Upper lobe of left lung (tissue), 6 donors: ENCODE measurements at regions not wholly inside any gene's neighbourhood (a gene's known extent, or its start where the extent isn't known, plus 50 kb on each side); places are given as distances from the start of the nearest gene placed in this dataset.

Experiments
- ATAC-seq, 2 donors: fragments of 200-7000 bp; cut with Tn5 transposase; one replicate each; pipeline ENCODE4 v1.9.1; 2022; ENCODE audit warnings: mild to moderate bottlenecking in 2 of 2, moderate library complexity in 2 of 2; ENCODE audit not compliant: low FRiP score in 2 of 2
- DNase-seq, 2 donors: peaks; one replicate each; pipeline ENCODE4 v3.0.0-alpha.2; 2019 to 2020
- H3K27ac ChIP-seq, 4 donors: fragments of 200-600 bp; sonication (generic); one replicate each; pipeline ENCODE4 v1.5.1; 2016 to 2019
- H3K27me3 ChIP-seq, 4 donors: fragments of 200-600 bp; sonication (generic); one replicate each; pipeline ENCODE4 v1.5.1; 2017 to 2019
- H3K36me3 ChIP-seq, 4 donors: fragments of 200-600 bp; sonication (generic); one replicate each; pipeline ENCODE4 v1.5.1; 2016 to 2019
- H3K4me1 ChIP-seq, 4 donors: fragments of 200-600 bp; sonication (generic); one replicate each; pipeline ENCODE4 v1.5.1; 2018 to 2019
- H3K4me3 ChIP-seq, 4 donors: fragments of 200-600 bp; sonication (generic); one replicate each; pipeline ENCODE4 v1.5.1; 2017 to 2019; ENCODE audit warnings: mild to moderate bottlenecking in 2 of 4, moderate library complexity in 1 of 4
- H3K9me3 ChIP-seq, 4 donors: fragments of 200-600 bp; sonication (generic); one replicate each; pipeline ENCODE4 v1.5.1; 2018 to 2019
- EP300 ChIP-seq, 4 donors: sonication (generic); formaldehyde crosslinking; IDR thresholded peaks; one replicate each; pipeline ENCODE4 v1.5.1; 2017; ENCODE audit warnings: antibody characterized with exemption in 4 of 4, control low read depth in 2 of 4
- POLR2A ChIP-seq, 4 donors: fragments of 450-650 bp; IDR thresholded peaks; one replicate each; pipeline ENCODE4 v1.5.1; 2016 to 2017; ENCODE audit warnings: antibody characterized with exemption in 4 of 4, mild to moderate bottlenecking in 2 of 4
- POLR2AphosphoS5 ChIP-seq, 2 donors: sonication (generic); formaldehyde crosslinking; IDR thresholded peaks; one replicate each; pipeline ENCODE4 v1.5.1; 2017; ENCODE audit warnings: antibody characterized with exemption in 2 of 2
- WGBS, 2 donors: methylation state at CpG; one replicate each; pipeline ENCODE4 v1.1.5; 2017 to 2018; 5-methylcytosine and 5-hydroxymethylcytosine counted together
- TF ChIP-seq, protein P1 (sequence below), 6 experiments: fragments of 450-650 bp in 4 of 6; fragments of 200-600 bp in 2 of 6; sonication (generic) in 2 of 6; IDR thresholded peaks; one replicate each; pipeline ENCODE4 v1.5.1; 2016 to 2019; ENCODE audit warnings: antibody characterized with exemption in 6 of 6
- donor health status: DM: no; HTN: no; CAD: no; lungs with moderate emphysema.
- donor health status: DM: no; HTN: yes; CAD: no; lungs with severe emphysema.

- ATAC-seq (no peak), DNase-seq (no peak)
- peak overlapping the region in 3 of 4 donors; percentile 49 to 59 (median 51) for H3K4me3 ChIP-seq
- TF ChIP-seq POLR2AphosphoS5 (IDR thresholded peaks at IDR 0.05): no peak
- TF ChIP-seq EP300 (IDR thresholded peaks at IDR 0.05): no peak
- TF ChIP-seq, protein P1, sequence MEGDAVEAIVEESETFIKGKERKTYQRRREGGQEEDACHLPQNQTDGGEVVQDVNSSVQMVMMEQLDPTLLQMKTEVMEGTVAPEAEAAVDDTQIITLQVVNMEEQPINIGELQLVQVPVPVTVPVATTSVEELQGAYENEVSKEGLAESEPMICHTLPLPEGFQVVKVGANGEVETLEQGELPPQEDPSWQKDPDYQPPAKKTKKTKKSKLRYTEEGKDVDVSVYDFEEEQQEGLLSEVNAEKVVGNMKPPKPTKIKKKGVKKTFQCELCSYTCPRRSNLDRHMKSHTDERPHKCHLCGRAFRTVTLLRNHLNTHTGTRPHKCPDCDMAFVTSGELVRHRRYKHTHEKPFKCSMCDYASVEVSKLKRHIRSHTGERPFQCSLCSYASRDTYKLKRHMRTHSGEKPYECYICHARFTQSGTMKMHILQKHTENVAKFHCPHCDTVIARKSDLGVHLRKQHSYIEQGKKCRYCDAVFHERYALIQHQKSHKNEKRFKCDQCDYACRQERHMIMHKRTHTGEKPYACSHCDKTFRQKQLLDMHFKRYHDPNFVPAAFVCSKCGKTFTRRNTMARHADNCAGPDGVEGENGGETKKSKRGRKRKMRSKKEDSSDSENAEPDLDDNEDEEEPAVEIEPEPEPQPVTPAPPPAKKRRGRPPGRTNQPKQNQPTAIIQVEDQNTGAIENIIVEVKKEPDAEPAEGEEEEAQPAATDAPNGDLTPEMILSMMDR (IDR thresholded peaks at IDR 0.05): no peak
- no peak for TF ChIP-seq POLR2A (IDR thresholded peaks at IDR 0.05)
- H3K4me1 ChIP-seq: peaks cover 0 to 19% (median 0%) of the 10 kb centered on the region in 4 donors
- no peaks in the 10 kb centered on the region for H3K36me3 ChIP-seq
- peaks cover 0 to 5% (median 0%) of the 10 kb centered on the region in 4 donors for H3K27me3 ChIP-seq
- H3K27ac ChIP-seq: no peak overlapping the region
- no peaks in the 10 kb centered on the region for H3K9me3 ChIP-seq
These were observed 217.4 kb upstream of the DTNA start for GRCh38 chr18:34492652-34493051.

GRCh38 chr18:34493099-34493544, 217.0 kb upstream of the DTNA start:
- ATAC-seq (peak; percentile 81 to 91), DNase-seq (peak; percentile 42 to 88)
- Histone ChIP-seq H3K9me3 (no peaks in the 10 kb centered on the region), H3K4me3 (peak overlapping the region in 3 of 4 donors; percentile 49 to 59 (median 51)), H3K36me3 (no peaks in the 10 kb centered on the region), H3K4me1 (peaks cover 0 to 19% (median 0%) of the 10 kb centered on the region in 4 donors), H3K27ac (peak overlapping the region in 3 of 4 donors; percentile 40 to 76 (median 67)), H3K27me3 (peaks cover 0 to 5% (median 0%) of the 10 kb centered on the region in 4 donors)
- WGBS, 2 donors: 2% methylated on average over 10 to 18 of the region's 18 CpGs
- TF ChIP-seq EP300 (IDR thresholded peaks at IDR 0.05) (no peak), POLR2A (IDR thresholded peaks at IDR 0.05) (peak in 1 of 4 donors; percentile 13)

- Histone ChIP-seq H3K4me1 (peaks cover 0 to 19% (median 0%) of the 10 kb centered on the region in 4 donors), H3K36me3 (no peaks in the 10 kb centered on the region), H3K4me3 (peak overlapping the region; percentile 49 to 59 (median 54)), H3K27me3 (peaks cover 0 to 5% (median 0%) of the 10 kb centered on the region in 4 donors), H3K27ac (peak overlapping the region in 3 of 4 donors; percentile 40 to 76 (median 67)), H3K9me3 (no peaks in the 10 kb centered on the region)
- 2 to 4% methylated on average over 41 to 64 of the region's 101 CpGs for WGBS, 2 donors
- peak in 1 of 2 donors; percentile 88 for DNase-seq
- ATAC-seq: peak in 1 of 2 donors; percentile 80
- TF ChIP-seq, protein P1 (IDR thresholded peaks at IDR 0.05): peak in 1 of 6 experiments; percentile 15
- TF ChIP-seq EP300 (IDR thresholded peaks at IDR 0.05): no peak
These were observed 216.3 kb upstream of the DTNA start for GRCh38 chr18:34493566-34494358.

- peak overlapping the region in 3 of 4 donors; percentile 49 to 59 (median 51) for H3K4me3 ChIP-seq
- ATAC-seq: no peak
- peaks cover 0 to 5% (median 0%) of the 10 kb centered on the region in 4 donors for H3K27me3 ChIP-seq
- no peak for DNase-seq
- H3K4me1 ChIP-seq: peaks cover 0 to 19% (median 0%) of the 10 kb centered on the region in 4 donors
- 9 to 13% methylated on average over 10 to 13 of the region's 16 CpGs for WGBS, 2 donors
- no peaks in the 10 kb centered on the region for H3K9me3 ChIP-seq
- no peak for TF ChIP-seq EP300 (IDR thresholded peaks at IDR 0.05)
- TF ChIP-seq POLR2AphosphoS5 (IDR thresholded peaks at IDR 0.05): no peak
- TF ChIP-seq POLR2A (IDR thresholded peaks at IDR 0.05): no peak
- H3K36me3 ChIP-seq: no peaks in the 10 kb centered on the region
- peak overlapping the region in 1 of 4 donors; percentile 9 for H3K27ac ChIP-seq
These were observed 215.8 kb upstream of the DTNA start for GRCh38 chr18:34494359-34494696.

- H3K4me1 ChIP-seq: peaks cover 0 to 19% (median 0%) of the 10 kb centered on the region in 4 donors
- TF ChIP-seq POLR2AphosphoS5 (IDR thresholded peaks at IDR 0.05) (no peak), EP300 (IDR thresholded peaks at IDR 0.05) (no peak), POLR2A (IDR thresholded peaks at IDR 0.05) (no peak)
- TF ChIP-seq, protein P1 (IDR thresholded peaks at IDR 0.05): no peak
- H3K27me3 ChIP-seq: peaks cover 0 to 5% (median 0%) of the 10 kb centered on the region in 4 donors
- 35 to 44% methylated on average over 6 of the region's 6 CpGs for WGBS, 2 donors
- H3K4me3 ChIP-seq: no peak overlapping the region
- H3K36me3 ChIP-seq: no peaks in the 10 kb centered on the region
- ATAC-seq (peak in 1 of 2 donors; percentile 30), DNase-seq (no peak)
- no peaks in the 10 kb centered on the region for H3K9me3 ChIP-seq
- no peak overlapping the region for H3K27ac ChIP-seq
These were observed 214.6 kb upstream of the DTNA start for GRCh38 chr18:34495506-34495905.
